ENCODE measurements at regions not wholly inside any gene's neighbourhood (a gene's known extent, or its start where the extent isn't known, plus 50 kb on each side); places are given as distances from the start of the nearest gene placed in this dataset.
A peak's percentile ranks its signal among the peaks of the same experiment; 100 is the strongest.

DNA sequence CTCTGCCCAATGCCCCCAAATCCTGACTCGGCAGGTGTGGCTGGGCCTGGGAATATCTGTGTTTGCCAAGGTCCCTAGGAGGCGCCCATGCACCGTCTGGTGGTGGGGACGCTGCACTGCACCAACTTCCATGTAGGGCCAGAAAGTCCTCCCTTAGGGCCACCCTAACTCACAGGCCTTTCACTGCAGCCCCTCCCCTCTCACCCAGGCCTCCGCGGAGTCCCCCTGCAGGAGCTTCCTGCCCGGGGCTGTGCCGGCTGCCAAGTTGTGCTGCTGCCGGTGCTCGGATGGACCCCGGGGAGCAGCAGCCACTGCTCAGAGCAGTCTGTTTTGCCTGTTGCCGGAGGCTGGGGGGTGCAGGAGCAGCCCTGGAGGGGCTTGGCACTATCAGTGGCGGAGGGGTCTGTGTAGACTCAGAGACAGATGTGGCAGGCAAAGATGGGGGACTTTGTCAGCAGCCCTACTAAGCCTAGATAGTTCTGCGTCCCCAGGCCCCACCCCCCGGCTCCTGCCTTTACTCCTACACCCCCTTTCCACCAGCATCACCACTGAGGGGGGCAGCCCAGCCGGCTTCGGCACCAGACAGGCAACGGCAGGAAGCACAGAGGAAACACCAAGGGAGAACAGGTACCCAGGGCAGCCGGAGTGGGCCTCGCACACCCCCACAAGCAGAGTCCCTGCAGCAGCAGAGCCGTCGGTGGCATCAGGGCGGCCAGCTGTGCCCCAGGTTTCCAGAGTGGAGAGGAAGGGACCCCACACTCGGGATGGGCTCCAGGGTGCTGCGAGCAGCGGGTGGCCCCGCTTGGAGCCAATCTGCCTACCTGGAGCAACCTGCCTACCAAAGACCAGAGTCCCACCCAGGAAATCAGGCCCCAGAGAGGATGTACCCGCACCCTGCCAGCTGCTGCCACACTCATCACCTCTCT lies 124.3 kb downstream of the TRIM29 start:
- DNase-seq (ENCODE audit: low spot score): peak; percentile 3

DNA sequence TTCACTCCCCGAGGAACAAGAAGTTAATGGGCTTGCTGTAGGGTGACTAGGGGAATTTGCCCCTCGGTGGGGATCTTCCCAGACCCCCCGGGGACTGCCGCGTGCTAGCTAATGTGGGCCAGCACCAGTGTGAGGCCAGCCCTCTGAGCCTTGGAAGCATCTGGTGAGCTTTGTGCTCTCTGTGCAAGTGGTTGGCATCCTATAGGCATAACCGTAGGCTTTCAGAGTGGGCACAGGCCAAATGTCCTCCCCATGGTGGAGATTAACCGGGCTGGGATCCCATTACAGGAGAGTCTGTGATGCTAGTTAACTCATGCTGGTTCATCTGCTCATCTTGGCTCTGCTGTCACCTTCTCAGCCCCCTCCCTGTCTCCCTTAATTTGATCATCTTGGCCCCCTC lies 125.7 kb downstream of the TRIM29 start:
- DNase-seq (ENCODE audit: low spot score): no peak

DNA sequence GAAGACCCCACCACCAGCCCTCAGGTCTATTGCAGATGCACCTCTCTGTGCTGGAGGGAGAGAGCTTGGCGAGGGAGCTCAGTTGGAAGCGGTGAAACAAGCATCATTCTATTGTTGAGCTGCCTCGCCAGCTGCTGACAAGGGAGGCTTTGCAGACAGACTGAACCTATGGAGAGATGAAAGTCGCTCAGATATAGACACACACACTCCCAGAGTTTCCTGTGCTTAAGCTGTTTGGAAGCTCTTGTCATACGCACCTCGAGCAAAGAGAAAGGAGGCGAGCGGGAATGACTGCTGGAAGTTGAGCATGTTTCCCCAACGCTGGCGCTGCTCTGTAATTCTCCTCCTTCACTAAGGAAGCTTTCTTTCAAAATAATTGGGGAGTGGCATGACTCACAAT lies 126.1 kb downstream of the TRIM29 start:
- DNase-seq (ENCODE audit: low spot score): no peak

DNA sequence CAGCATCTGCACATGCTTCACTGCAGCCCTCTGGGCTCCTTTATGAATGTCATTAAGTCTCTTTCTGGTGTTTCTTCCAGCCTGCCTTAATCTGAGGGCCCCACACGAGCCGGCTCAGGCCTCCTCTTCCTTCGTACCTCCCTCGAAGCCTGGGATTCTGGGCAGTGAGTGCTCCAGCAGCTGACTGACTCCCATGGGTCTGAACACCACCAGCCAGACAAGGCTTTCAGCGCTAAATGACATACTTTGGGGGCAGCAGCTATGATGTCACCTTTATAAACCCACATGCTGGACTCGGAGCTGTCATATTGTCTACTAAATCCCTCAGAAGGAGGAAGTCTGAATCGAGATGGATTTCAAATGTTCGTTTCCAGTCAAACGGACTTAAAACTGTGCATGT lies 127.1 kb downstream of the TRIM29 start:
- DNase-seq (ENCODE audit: low spot score): no peak

DNA sequence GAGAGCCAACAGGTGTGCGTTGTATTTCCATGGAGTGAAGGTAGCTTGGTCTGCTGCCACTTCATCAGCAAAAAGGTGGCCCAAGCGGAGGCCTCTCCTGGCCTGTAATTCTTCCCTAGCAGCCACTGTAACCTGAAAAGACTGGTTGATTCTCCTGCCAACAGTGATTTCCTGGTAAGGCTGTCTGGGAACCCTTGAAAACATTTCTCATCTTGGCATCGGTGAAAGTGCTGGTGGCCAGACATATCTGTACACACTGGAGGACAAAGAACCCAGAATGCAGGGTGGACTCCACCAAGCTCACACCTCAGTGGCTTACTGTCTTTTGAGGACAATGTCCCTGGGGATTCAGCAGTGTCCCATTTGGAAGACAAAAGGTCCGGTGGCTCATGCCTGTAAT lies 128.0 kb downstream of the TRIM29 start:
- no peak for DNase-seq (ENCODE audit: low spot score)

DNA sequence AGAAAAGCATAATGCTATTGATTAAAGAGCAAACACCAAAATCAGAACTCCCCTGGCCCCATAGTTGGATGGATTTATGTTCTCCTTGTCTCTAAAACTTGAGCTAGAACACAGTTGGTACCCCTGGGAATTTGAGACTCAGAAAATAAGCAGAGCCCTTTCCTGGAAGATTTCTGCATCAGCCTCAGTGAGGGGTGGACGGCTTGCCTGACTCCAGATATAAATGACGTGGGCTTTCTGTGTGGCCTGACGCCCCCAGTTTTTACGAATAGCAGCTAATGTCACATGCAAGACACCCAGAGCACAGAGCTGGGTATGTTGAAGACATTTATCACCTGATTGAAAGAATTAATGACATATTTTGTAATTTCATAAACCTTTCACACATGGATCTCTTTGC lies 130.8 kb downstream of the TRIM29 start:
- DNase-seq (ENCODE audit: low spot score): no peak

DNA sequence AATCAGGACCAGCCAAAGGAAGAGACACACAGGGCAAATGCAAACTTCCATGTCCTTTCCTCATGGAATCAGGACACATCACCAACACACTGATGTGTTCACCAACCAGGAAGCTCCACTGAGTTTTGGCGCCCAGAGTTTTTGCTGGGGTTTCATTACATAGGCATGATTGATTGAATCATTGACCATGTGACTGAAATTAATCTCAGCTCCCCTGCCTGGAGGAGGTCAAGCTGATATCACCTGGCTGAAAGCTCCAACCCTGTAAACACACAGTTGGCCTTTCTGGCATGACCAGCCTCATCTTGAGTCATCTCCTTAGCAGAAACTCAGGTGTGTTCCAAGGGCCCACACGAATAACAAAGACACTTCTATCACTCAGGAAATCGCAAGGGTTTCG lies 133.2 kb downstream of the TRIM29 start:
- no peak for DNase-seq (ENCODE audit: low spot score)

DNA sequence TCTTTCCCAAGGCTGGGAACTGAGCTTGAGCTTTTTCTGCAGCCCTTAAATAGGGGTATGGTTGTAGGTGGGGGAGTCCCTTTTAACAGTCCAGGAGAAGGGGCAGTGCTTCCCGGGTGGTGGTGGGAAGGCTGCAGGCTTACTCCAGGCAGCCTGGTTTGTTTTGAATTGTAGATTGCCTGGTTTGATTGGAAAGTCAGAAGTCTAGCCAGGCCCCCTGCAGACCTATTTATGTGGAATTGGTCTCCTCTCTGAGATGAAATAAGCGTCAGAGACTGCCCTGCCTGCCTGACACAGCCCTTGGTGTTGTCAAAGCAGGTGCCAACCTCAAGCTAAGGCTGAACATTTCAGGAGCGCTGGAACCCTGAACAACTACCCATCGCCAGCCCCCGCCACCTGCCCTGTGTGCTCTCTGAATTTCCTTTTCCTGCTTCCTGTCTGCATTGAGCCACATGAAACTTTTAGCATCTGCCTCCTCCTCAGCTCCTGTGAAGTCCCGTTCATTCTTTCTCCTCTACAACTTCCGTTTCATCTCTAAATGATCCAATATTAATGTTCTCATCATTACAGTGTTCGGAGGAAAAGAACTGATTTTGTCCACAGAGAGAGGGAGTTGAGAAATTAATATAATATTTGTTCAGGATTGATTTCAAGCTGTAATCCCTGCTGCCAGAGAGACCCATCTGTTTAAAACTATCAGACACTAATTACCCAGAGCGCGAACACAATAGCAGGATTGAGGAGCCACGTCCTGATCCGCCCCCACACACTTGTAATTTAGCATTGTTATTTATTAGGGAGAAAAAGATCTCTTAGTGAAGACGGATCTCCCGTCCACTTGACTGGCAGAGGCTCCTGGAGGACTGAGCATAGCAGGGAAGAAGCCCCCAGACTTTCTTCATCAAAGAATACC lies 136.5 kb downstream of the TRIM29 start:
- DNase-seq (ENCODE audit: low spot score): no peak

DNA sequence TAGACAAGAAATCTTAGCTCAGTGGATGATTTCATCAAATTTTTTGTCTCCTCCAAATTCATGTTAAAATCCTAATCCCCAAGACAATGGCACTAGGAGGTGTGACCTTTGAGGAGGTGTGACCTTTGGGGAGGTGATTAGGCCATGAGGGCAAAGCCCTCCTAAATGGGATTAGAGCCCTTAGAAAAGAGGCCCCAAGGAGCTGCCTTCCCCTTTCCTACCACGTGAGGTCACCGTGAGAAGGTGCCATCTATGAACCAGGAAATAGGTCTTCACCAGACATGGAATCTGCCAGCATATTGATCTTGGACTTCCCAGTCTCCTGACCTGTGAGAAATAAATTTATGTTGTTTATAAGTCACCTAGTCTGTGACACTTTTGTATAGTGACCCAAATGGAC lies 138.7 kb downstream of the TRIM29 start:
- DNase-seq (ENCODE audit: low spot score): no peak

DNA sequence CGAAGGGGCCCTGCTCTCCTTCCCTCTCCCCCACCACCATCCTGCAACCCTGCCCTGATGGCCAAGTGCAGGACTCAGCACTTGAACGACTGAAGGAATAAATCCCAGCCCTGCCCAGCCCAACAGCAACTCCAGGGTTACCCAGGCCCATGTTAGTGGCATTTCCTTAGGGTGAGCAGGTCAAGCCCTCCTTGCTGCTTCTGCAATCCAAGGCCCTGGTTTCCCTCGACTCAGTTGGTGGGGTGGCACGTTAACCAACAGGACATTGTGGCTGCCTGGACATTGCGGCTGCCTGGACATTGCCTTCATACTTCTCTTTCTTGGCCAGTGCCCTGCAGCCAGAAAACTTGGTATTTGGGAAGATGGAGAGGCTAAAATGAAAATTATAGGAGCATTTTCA lies 141.4 kb downstream of the TRIM29 start:
- DNase-seq (ENCODE audit: low spot score): no peak

DNA sequence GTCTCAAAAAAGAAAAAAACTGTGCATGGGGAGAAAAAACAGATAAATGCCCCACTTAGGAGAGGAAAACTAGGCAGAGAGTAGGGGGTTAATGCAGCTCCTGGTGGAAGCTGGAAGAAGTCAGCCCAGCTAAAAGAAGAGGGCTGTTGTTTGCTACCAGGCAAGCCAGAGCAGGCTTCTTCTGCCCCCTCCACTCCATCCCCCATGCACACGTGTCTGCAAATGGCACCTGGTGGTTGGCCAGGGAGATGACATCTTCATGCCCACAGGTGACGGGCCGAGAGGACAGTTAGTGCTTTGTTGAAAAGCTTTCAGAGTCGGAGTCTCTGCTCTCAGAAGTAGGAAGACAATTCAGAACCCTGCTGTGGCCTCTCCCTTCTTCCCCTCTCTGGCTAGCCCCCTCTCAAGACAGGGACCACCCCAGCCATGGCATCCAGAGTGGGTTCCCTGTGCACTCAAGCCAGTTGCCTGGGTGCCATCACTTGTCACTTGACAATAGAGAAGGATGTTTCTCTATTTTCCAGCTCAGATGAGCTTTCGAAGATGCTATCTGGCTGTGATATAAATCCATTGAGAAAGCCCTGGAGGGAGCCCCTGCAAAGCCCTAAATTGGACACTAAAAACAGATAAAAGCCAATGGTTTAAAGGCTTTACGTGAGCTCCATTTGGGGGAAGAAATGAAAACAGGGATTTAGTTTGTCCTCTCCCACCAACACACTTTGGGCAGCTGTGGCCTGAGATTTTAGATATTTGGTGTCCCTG lies 142.0 kb downstream of the TRIM29 start:
- DNase-seq (ENCODE audit: low spot score): no peak

DNA sequence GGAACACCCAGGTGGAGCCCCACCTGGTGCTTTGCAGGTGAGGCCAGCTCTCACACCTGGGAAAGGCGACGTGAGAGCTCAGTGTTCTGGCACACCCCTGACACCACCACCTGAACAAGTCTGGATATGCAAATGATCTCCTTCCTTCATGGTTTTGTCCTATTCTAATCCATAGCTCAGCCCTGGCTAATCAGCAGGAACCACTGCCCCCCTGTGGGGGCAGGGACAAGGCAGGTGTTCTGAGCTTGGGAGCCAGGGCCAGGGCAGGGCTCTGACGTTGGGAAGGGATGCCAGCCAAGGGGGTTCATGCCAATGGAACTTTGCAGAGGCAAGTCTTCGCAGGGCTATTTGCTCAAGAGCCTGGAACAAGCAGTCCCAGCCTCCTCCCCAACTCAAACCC lies 144.2 kb downstream of the TRIM29 start:
- DNase-seq (ENCODE audit: low spot score): no peak

DNA sequence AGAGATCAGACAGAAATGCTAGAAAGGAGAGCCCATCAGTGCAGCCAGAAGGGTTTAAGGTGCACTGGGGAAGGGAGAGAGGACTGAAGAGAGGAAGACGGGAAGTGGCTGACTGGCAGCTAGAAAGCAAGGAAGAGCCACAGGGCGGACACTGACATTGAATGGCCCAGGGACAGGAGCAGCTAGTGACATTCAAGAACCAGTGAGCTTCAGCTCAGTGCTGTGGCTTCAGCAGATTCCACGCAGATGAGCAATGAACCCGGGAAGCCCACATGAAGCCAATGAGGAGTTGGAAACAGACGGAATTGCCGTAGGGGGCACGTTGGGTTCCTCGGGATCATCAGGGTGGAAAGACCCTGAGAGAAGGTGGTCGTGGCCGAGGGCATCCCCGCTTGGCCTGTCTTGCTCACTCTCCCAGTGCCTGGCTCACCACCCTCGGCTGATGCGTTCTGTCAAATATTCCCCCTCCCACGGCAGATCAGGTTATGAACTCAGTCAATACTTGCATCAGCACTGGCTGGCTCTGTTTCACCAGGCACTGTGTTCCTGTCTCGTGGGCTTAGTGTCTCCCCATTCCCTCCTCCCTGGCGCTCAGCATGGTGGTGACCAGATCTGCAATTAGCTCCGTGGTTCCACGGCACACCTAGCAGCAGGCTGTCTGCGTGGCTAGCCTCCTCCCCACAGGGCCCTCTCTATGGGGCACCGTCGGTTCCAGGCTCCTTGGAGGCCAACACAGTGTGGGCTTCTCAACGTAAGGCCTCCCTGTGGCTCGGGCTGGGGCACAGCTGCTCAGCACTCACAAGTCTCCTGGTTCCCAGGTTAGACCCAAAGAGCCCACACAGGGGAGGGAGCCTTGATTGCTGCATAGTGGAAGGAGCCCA lies 145.5 kb downstream of the TRIM29 start:
- DNase-seq (ENCODE audit: low spot score): no peak

DNA sequence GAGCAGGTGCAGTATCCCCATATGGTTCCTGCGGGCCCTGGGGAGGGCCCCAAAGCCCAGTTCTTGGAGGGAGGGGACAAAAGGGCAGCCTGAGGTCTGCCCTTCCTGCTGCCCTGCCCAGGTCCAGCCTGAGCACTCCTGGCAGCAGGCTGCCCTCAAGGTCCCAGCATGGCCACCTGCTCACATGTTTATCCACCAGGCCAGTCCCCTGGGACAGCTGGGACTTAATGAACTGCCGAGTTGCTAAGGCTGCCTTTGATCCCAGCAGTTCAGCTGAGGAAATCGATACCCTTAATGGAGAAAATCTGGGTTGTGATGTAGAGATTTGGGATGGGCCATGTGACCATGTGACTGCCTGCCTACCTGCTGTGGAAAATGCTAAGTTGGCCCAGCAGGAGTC lies 146.2 kb downstream of the TRIM29 start:
- DNase-seq (ENCODE audit: low spot score): no peak

DNA sequence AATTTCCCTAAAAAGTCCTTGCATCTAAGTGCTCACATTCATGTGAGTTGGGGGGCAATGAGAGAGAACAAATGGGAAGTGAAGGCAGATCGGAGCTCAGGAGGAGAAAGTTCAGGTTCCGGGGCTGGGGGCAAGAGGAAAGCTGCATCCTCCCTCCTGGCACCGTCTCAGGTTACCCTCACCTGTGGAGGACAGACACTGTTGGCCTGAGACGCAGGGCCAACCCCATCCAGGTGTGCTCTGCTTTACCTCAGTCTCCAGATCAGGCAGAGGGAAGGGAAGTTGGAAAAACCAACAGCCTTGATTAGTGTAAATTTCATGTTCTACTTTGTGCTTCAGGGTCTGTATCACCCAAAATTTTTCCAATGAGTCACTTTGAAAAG lies 146.9 kb downstream of the TRIM29 start:
- DNase-seq (ENCODE audit: low spot score): no peak

DNA sequence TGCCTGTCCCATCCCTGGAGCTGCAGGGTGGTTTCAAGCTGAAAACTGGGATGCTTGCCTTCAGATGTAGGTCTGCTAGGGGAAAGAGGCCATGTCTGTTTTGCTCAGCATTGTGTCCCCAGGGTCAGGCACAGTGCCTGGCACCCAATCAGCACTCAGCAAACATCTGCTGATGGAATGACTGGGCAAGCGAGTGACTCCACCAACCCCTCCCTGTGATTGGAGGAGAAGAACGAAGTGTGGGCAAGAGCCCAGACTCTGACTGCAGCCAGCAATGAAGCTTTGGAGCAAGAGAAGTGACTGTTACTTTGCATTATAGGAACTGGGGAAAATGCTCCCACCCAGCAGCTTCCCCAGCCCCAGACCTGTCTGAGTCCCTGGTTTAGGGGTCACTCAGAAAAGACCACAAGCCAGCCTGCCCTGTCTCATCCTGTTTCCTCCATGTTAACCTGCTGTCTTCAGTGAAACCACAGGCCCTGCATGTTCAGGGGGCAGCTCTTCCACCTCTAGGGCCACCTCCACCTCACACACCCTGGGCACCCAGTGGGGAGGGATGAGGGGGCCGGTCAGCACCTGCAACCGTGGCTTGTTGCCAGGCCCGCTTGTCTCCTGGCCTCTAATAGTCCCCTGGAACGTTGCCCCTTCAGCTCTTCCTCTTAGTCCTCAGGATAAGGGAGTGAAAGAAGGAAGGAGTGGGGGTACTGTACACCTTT lies 147.4 kb downstream of the TRIM29 start:
- no peak for DNase-seq (ENCODE audit: low spot score)

DNA sequence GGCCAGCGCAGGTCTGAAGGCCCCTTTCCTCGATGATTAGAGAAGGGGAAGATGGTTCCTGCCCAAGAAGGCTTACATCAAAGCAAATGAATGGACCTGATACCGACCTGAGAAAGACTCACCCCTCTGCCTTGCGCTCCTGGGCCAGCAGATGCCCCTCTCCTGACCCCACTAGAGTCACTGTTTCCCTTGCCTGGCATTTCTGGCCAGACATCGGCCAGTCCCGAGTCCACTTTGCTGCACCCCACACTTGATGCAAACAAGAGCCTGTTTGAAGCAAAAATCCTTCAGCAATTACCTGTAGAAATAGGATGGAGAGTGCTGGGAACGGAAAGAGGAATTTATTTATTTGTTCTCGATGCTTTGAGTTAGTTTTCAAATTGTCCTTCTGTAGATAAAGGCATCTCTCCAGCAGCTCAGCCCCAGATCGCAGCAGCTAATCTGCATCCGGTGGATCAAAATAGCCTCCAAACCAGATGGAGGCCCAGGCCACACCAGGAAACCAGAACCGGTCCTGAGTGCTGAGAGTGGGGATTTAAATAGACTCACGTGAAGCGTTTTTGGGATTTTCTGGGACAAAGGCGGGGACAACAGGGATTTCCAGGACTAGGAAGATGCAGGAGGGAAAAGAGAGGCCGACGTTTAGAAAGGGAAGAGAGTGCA lies 148.6 kb downstream of the TRIM29 start:
- no peak for DNase-seq (ENCODE audit: low spot score)

DNA sequence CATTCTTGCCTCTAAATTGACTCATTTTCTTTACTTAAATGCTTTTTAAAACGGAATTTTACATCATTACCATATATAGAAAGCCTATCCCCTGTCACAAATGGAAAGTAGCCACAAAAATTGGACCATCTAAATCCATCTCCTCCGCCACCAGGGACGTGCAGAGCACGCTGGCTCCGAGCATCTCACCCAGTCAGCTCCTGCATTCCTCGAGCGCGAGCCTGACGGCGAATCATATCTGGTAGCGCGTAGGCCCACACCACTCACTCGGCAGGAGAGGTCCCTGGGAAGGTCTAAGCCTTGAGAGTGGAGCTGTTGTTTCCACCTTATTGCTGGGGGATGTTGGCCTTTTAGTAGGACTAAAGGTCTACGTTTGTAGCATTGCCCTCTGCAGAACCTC lies 152.4 kb downstream of the TRIM29 start:
- DNase-seq (ENCODE audit: low spot score): no peak

DNA sequence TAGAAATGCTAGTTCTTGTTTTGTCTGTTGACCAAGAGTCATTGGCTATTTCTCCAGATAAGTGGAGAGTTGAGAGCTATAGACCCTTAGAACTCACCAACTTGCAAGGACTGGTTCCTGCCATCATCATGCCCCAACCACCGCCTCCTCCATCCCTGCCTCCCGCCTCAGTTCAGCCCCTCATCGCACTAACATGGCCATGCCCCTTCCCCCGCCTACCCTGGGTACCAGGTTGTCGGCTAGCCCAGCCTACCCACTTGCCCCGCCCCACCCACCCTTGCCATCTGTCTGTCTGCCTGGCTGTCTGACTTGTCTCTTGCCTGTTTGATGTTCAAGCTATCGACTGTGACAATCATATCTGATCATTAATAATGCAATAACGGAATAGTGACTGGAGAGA lies 154.1 kb downstream of the TRIM29 start:
- no peak for DNase-seq (ENCODE audit: low spot score)

DNA sequence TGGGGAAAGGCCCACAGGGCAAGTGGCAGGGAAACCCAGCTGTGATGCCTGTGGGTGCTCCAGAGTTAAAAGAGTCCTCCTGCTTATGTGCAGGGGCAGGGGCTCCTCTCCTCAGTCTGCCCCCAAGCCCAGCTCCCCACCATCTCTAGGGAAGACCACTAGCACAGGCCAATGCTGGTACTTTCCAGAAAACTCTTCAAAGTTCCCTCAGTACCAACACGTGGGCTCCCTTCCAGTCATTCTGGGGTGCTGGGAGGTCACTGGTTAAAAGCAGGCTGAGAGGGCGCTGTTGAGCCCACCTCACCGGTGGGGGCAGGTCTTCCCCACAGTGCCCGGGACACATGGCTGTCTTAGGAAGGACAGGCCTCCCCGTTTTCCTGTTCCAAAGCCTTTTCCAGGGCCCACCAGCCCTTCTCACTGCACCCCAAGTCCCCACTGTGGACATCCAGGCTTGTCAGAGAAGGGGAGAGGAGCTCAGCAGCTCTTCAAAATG lies 154.6 kb downstream of the TRIM29 start:
- no peak for DNase-seq (ENCODE audit: low spot score)
